SU-DHL-6 (cell line): ENCODE measurements at regions not wholly inside any gene's neighbourhood (a gene's known extent, or its start where the extent isn't known, plus 50 kb on each side); places are given as distances from the start of the nearest gene placed in this dataset.

ENCODE experiments used
- H2AFZ ChIP-seq: fragments of 200-600 bp; sonication (generic); 2 replicates; pipeline ENCODE4 v1.6.1; 2014; ENCODE audit warnings: low read depth, mild to moderate bottlenecking, moderate library complexity, mixed read lengths, antibody characterized with exemption, low read length; ENCODE audit not compliant: severe bottlenecking
- H3F3A ChIP-seq: fragments of 200-600 bp; shearing (Covaris generic); 2 replicates; pipeline ENCODE4 v1.6.0; 2016; ENCODE audit warnings: antibody characterized with exemption, mild to moderate bottlenecking; ENCODE audit not compliant: insufficient read depth
- H3K27ac ChIP-seq: fragments of 200-600 bp; sonication (generic); 2 replicates; pipeline ENCODE4 v1.5.1; 2016; ENCODE audit warnings: low read depth, mild to moderate bottlenecking, low read length, moderate library complexity, mixed read lengths
- H3K27me3 ChIP-seq: fragments of 200-600 bp; sonication (generic), shearing (Covaris generic); 2 replicates; pipeline ENCODE4 v1.6.0; 2014; ENCODE audit warnings: mild to moderate bottlenecking, low read length
- H3K36me3 ChIP-seq: fragments of 200-600 bp; sonication (generic); 2 replicates; pipeline ENCODE4 v1.6.1; 2014; ENCODE audit warnings: mild to moderate bottlenecking, low read length, mixed read lengths
- H3K4me2 ChIP-seq: fragments of 300-600, 200-600 bp; shearing (Covaris generic), sonication (generic); 2 replicates; pipeline ENCODE4 v1.6.0; 2014; ENCODE audit warnings: low read length, low read depth, mild to moderate bottlenecking; ENCODE audit not compliant: poor library complexity, severe bottlenecking
- H3K4me3 ChIP-seq: fragments of 200-600 bp; sonication (generic); 2 replicates; pipeline ENCODE4 v1.5.1; 2014; ENCODE audit warnings: antibody characterized with exemption, low read length, mild to moderate bottlenecking, mixed read lengths; ENCODE audit not compliant: insufficient read depth, poor library complexity, severe bottlenecking
- H3K79me2 ChIP-seq: fragments of 200-600 bp; sonication (generic); 2 replicates; pipeline ENCODE4 v1.6.1; 2014; ENCODE audit warnings: mild to moderate bottlenecking, low read length, moderate library complexity; ENCODE audit not compliant: insufficient read depth
- H3K9ac ChIP-seq: fragments of 200-600 bp; sonication (generic); 2 replicates; pipeline ENCODE4 v1.7.0; 2014; ENCODE audit warnings: mild to moderate bottlenecking, low read length
- H3K9me2 ChIP-seq: fragments of 200-600 bp; sonication (generic); replicated peaks from 2 replicates; pipeline ENCODE4 v1.6.1; 2014; ENCODE audit warnings: low read length; ENCODE audit not compliant: insufficient read depth
- H3K9me3 ChIP-seq: fragments of 200-600 bp; sonication (generic); 2 replicates; pipeline ENCODE4 v1.6.1; 2014; ENCODE audit warnings: low read length, mixed read lengths; ENCODE audit not compliant: insufficient read depth
- H4K20me1 ChIP-seq: fragments of 200-600 bp; sonication (generic); 2 replicates; pipeline ENCODE4 v1.6.1; 2014; ENCODE audit warnings: low read depth, mild to moderate bottlenecking, antibody characterized with exemption, low read length, moderate library complexity, mixed read lengths
- EZH2phosphoT487 ChIP-seq: fragments of 200-600 bp; sonication (generic), shearing (Covaris generic); conservative IDR thresholded peaks from 2 replicates; pipeline ENCODE4 v1.6.1; 2018; ENCODE audit warnings: mild to moderate bottlenecking, antibody characterized with exemption, low read length, moderate library complexity, mixed read lengths
- TF ChIP-seq, protein P1 (sequence below): fragments of 200-600 bp; sonication (generic); IDR thresholded peaks from one replicate; pipeline ENCODE4 v1.5.1; 2017; ENCODE audit warnings: antibody characterized with exemption, mild to moderate bottlenecking, low read length, moderate library complexity; ENCODE audit not compliant: insufficient read depth, poor library complexity, severe bottlenecking

DNA sequence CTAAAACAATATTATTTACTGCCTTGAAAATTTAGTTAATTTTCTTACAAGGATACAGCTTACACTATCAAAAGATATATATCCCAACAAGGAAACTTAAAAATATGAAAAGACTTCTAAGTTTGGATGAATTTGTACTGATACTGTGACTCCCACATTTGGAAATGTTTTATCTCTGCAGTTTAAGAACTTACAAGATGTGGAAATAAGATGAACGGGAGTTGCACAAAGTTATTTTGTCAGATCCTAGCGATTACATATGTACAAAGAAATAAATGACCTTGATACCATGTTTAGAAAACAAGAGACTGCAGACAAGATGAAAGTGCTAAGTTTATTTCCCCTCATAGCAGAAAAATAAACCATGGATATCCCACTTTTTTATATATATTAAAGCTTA, 103.7 kb upstream of the TMEM106B start:
- TF ChIP-seq, protein P1, sequence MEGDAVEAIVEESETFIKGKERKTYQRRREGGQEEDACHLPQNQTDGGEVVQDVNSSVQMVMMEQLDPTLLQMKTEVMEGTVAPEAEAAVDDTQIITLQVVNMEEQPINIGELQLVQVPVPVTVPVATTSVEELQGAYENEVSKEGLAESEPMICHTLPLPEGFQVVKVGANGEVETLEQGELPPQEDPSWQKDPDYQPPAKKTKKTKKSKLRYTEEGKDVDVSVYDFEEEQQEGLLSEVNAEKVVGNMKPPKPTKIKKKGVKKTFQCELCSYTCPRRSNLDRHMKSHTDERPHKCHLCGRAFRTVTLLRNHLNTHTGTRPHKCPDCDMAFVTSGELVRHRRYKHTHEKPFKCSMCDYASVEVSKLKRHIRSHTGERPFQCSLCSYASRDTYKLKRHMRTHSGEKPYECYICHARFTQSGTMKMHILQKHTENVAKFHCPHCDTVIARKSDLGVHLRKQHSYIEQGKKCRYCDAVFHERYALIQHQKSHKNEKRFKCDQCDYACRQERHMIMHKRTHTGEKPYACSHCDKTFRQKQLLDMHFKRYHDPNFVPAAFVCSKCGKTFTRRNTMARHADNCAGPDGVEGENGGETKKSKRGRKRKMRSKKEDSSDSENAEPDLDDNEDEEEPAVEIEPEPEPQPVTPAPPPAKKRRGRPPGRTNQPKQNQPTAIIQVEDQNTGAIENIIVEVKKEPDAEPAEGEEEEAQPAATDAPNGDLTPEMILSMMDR, result no peak
- no peak for TF ChIP-seq EZH2phosphoT487
- Histone ChIP-seq H2AFZ (no peak overlapping the region), H3K27ac (no peak overlapping the region)

DNA sequence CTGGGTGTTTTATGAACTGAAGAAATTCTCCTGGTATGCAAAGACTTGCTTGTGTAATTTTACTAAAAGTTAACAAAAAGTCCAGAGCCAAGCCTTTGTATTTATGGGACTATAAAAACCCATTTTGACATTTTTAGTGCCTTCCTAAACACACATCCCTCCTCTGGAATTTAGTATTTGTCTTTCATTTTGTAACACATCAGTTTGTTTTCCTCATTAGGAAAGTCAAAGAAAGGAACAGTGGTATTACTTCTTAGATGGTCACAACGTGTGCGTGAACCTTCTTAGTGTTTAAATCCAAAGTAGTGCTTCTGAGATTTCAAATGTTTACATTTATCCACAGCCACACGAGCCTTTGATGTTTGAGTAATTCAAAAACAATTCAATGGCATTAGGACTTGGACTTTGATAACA, 103.2 kb upstream of the TMEM106B start:
- Histone ChIP-seq H3K9me2 (no peaks in the 10 kb centered on the region), H2AFZ (no peak overlapping the region), H3K4me3 (no peak overlapping the region), H4K20me1 (no peaks in the 10 kb centered on the region), H3F3A (no peaks in the 10 kb centered on the region), H3K27ac (no peak overlapping the region), H3K27me3 (no peaks in the 10 kb centered on the region), H3K36me3 (no peaks in the 10 kb centered on the region), H3K9me3 (no peaks in the 10 kb centered on the region), H3K79me2 (no peaks in the 10 kb centered on the region), H3K9ac (no peak overlapping the region), H3K4me2 (no peak overlapping the region)
- TF ChIP-seq, protein P1, result no peak
- no peak for TF ChIP-seq EZH2phosphoT487

More for the DNA sequence above, 103.7 kb upstream of the TMEM106B start:
- no peak overlapping the region for H3K4me2 ChIP-seq
- H3K9me3 ChIP-seq, result no peaks in the 10 kb centered on the region
- H3K27me3 ChIP-seq, result no peaks in the 10 kb centered on the region
- no peaks in the 10 kb centered on the region for H4K20me1 ChIP-seq
- H3K9me2 ChIP-seq, result no peaks in the 10 kb centered on the region
- no peak overlapping the region for H3K4me3 ChIP-seq
- H3K36me3 ChIP-seq, result no peaks in the 10 kb centered on the region
- H3F3A ChIP-seq, result no peaks in the 10 kb centered on the region
- no peak overlapping the region for H3K9ac ChIP-seq
- H3K79me2 ChIP-seq, result no peaks in the 10 kb centered on the region

DNA sequence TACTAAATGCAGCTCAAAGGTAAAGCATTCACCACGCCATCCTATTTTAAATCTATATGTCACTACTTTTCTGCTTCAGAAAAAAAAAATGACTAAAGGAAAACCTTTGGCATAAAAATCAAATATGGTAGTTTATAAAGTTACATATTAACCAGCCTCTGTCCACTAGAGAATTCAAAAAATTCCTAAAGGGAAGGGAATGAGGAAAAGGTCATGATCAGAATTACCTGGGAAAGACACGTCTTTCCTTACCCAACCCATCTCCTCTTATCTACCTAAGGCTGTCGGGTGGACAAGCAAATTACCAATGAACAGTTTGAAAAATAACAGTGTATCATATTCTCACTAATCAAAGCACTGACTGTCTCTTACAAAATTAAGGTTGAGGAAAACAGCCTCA, 100.7 kb upstream of the TMEM106B start:
- H3K9ac ChIP-seq, result no peak overlapping the region
- H3K9me3 ChIP-seq, result no peaks in the 10 kb centered on the region
- no peaks in the 10 kb centered on the region for H3K36me3 ChIP-seq
- no peaks in the 10 kb centered on the region for H4K20me1 ChIP-seq
- no peaks in the 10 kb centered on the region for H3K27me3 ChIP-seq
- TF ChIP-seq, protein P1, result no peak
- TF ChIP-seq EZH2phosphoT487, result no peak
- H3K79me2 ChIP-seq, result no peaks in the 10 kb centered on the region
- no peak overlapping the region for H2AFZ ChIP-seq
- no peak overlapping the region for H3K27ac ChIP-seq
- H3K4me3 ChIP-seq, result no peak overlapping the region
- no peaks in the 10 kb centered on the region for H3F3A ChIP-seq
- H3K4me2 ChIP-seq, result no peak overlapping the region
- H3K9me2 ChIP-seq, result no peaks in the 10 kb centered on the region
